ENCODE measurements at regions not wholly inside any gene's neighbourhood (a gene's known extent, or its start where the extent isn't known, plus 50 kb on each side); places are given as distances from the start of the nearest gene placed in this dataset.

DNA sequence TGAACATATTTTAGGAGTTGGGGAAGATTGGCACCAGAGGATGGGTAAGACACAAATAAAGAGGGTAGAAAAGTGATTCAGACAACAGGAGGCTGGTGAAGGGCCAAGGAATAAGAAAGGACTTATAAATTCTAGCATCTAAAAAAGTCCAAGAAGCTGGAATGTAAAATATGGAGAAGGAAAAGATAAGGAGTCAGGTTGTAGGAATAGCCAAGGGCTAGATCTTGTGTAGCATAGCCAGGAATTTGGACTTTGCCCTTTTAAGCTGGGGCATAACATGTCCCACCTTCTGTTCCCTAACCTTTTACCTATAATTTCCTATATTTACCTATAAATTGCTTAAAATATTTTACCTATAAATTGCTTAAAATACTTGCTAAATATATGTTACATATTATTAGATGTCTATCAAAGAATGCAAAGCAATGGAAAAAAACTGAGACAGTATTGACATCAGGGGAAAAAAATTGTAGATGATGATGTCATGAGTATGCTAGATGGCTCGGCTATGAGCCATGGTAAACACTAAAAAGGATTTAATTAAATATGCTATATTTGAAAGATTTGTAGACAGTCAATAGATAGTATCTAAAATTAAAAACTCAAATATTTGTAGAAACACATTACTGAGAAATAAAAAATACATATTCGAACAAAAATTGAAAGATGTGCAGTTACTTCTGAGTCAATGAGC is 99.7 kb upstream of the PLEKHG7 start:
- TF ChIP-seq, protein P1, sequence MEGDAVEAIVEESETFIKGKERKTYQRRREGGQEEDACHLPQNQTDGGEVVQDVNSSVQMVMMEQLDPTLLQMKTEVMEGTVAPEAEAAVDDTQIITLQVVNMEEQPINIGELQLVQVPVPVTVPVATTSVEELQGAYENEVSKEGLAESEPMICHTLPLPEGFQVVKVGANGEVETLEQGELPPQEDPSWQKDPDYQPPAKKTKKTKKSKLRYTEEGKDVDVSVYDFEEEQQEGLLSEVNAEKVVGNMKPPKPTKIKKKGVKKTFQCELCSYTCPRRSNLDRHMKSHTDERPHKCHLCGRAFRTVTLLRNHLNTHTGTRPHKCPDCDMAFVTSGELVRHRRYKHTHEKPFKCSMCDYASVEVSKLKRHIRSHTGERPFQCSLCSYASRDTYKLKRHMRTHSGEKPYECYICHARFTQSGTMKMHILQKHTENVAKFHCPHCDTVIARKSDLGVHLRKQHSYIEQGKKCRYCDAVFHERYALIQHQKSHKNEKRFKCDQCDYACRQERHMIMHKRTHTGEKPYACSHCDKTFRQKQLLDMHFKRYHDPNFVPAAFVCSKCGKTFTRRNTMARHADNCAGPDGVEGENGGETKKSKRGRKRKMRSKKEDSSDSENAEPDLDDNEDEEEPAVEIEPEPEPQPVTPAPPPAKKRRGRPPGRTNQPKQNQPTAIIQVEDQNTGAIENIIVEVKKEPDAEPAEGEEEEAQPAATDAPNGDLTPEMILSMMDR (IDR thresholded peaks at IDR 0.05) = no peak
- no peak for TF ChIP-seq POLR2A (IDR thresholded peaks at IDR 0.05)
- 64% methylated on average over 2 of the region's 2 CpGs for WGBS (ENCODE audit: insufficient coverage, low coverage, low lambda C conversion rate, missing lambda C conversion rate)
- intact Hi-C loops (cut with DNase I) = no loop called here
- Histone ChIP-seq H3K27ac (no peak overlapping the region), H3K4me1 (peaks cover 0 to 9% (median 0%) of the 10 kb centered on the region in 4 donors), H3K27me3 (no peaks in the 10 kb centered on the region), H3K9me3 (no peaks in the 10 kb centered on the region), H3K36me3 (no peaks in the 10 kb centered on the region), H3K4me3 (no peak overlapping the region)
- DNase-seq (no peak), ATAC-seq (no peak)

DNA sequence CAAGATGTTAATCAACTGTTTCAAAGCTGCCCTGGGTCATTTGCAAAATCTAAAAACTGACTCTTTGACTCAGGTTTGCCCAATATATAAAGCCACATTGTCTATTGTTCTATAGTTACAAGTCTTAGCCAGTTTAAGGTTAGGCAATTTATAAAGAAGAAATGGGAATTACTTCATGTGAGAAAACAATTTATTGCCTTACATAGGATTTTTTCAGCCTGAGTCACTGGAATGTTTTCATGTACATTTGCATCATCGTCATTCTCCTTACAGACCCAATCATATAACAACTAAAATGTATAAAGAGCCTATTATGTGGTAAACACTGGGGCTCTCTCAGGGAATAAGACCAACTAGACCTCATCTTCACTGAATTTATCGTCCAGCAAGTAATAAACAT is 100.3 kb upstream of the PLEKHG7 start:
- ATAC-seq (no peak), DNase-seq (no peak)
- Histone ChIP-seq H3K4me3 (no peak overlapping the region), H3K4me1 (peaks cover 0 to 8% (median 0%) of the 10 kb centered on the region in 4 donors), H3K36me3 (no peaks in the 10 kb centered on the region), H3K27ac (no peak overlapping the region), H3K27me3 (no peaks in the 10 kb centered on the region), H3K9me3 (no peaks in the 10 kb centered on the region)
- intact Hi-C loops (cut with DNase I) = no loop called here
- WGBS (ENCODE audit: insufficient coverage, low coverage, low lambda C conversion rate, missing lambda C conversion rate) = 71% methylated on average over 2 of the region's 2 CpGs
- TF ChIP-seq, protein P1 (IDR thresholded peaks at IDR 0.05) = no peak
- no peak for TF ChIP-seq POLR2A (IDR thresholded peaks at IDR 0.05)

DNA sequence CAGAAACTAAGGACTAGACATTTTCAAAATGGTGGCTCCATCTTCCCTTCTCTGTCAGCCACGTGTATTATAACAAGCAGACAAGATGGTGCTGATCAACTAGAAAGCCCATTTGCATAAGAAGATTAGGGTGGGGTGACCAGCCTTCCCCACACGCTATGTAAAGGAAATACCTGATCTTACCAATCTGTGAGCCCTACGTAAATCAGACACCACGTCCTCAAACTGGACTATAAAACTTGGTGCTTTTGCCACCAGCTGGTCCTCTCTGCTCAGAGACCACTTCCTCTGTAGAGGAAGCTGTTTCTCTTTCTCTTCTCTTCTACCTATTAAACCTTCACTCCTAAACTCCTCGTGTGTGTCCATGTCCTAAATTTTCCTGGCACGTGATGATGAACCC is 101.1 kb upstream of the PLEKHG7 start:
- intact Hi-C loops (cut with DNase I) = no loop called here
- no peaks in the 10 kb centered on the region for H3K27me3 ChIP-seq
- H3K36me3 ChIP-seq = no peaks in the 10 kb centered on the region
- DNase-seq (no peak), ATAC-seq (no peak)
- H3K9me3 ChIP-seq = no peaks in the 10 kb centered on the region
- H3K27ac ChIP-seq = no peak overlapping the region
- TF ChIP-seq, protein P1 (IDR thresholded peaks at IDR 0.05) = no peak
- TF ChIP-seq POLR2A (IDR thresholded peaks at IDR 0.05) = no peak
- H3K4me3 ChIP-seq = no peak overlapping the region
- peaks cover 0 to under 1% (median 0%) of the 10 kb centered on the region in 4 donors for H3K4me1 ChIP-seq
- WGBS (ENCODE audit: insufficient coverage, low coverage, low lambda C conversion rate, missing lambda C conversion rate) = 33% methylated on average over 2 of the region's 6 CpGs

DNA sequence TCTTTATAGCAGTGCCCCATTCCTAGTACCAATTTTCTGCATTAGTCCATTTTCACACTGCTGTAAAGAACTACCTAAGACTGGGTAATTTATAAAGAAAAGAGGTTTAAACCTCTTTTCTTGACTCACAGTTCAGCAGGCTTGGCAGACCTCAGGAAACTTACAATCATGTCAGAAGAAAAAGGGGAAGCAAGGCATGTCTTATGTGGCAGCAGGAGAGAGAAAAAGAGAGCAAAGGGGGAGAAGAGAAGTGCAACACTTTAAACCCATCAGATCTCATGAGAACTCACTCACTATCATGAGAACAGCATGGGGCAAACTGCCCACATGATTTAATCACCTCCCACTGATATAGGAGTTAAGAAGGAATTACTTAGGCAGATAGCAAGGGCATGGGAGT is 101.6 kb upstream of the PLEKHG7 start:
- Histone ChIP-seq H3K4me3 (no peak overlapping the region), H3K27me3 (no peaks in the 10 kb centered on the region), H3K36me3 (no peaks in the 10 kb centered on the region), H3K27ac (no peak overlapping the region), H3K9me3 (no peaks in the 10 kb centered on the region), H3K4me1 (no peaks in the 10 kb centered on the region)
- ATAC-seq = no peak
- DNase-seq = no peak
- TF ChIP-seq, protein P1 (IDR thresholded peaks at IDR 0.05) = no peak
- TF ChIP-seq POLR2A (IDR thresholded peaks at IDR 0.05) = no peak
- intact Hi-C loops (cut with DNase I) = no loop called here

DNA sequence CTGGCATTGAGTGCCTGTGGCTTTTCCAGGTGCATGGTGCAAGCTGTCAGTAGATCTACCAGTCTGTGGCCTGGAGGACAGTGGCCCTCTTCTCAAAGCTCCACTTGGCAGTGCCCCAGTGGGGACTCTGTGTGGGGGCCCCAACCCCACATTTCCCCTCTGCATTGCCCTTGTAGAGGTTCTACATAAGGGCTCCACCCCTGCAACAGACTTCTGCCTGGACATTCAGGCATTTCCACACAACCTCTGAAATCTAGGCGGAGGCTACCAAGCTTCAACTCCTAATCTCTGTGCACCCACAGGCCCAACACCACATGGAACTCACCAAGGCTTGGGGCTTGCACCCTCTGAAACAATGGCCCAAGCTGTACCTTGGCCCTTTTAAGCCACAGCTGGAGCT is 102.7 kb upstream of the PLEKHG7 start:
- DNase-seq (no peak), ATAC-seq (no peak)
- intact Hi-C loops (cut with DNase I) = no loop called here
- H3K36me3 ChIP-seq = no peaks in the 10 kb centered on the region
- H3K9me3 ChIP-seq = no peaks in the 10 kb centered on the region
- H3K4me1 ChIP-seq = no peaks in the 10 kb centered on the region
- no peak overlapping the region for H3K4me3 ChIP-seq
- no CpG with 5 or more reads among the region's 1 CpG for WGBS (ENCODE audit: insufficient coverage, low coverage, low lambda C conversion rate, missing lambda C conversion rate)
- TF ChIP-seq POLR2A (IDR thresholded peaks at IDR 0.05) = no peak
- TF ChIP-seq, protein P1 (IDR thresholded peaks at IDR 0.05) = no peak
- H3K27me3 ChIP-seq = no peaks in the 10 kb centered on the region
- H3K27ac ChIP-seq = no peak overlapping the region
